GM10248 (cell line): ENCODE measurements at regions not wholly inside any gene's neighbourhood (a gene's known extent, or its start where the extent isn't known, plus 50 kb on each side); places are given as distances from the start of the nearest gene placed in this dataset.

Experiments used
- CTCF ChIA-PET: fragments of 300-600 bp; sonication (Branson Sonifier 250); formaldehyde crosslinking; extraction: SDS; loops from one replicate; lab custom pipeline; 2021; ENCODE audit warnings: antibody characterized with exemption; lab: Yijun Ruan, JAX
- POLR2A ChIA-PET: fragments of 350-650 bp; sonication (Branson Sonifier 250); formaldehyde crosslinking; extraction: SDS; loops from one replicate; lab custom pipeline; 2020; ENCODE audit warnings: antibody characterized with exemption; lab: Yijun Ruan, JAX
- DNase-seq: peaks from one replicate; pipeline ENCODE4 v3.0.0; 2012; ENCODE audit errors: extremely low spot score
- CTCF ChIP-seq: IDR thresholded peaks from 2 replicates; pipeline ENCODE4 v1.5.1; 2012; ENCODE audit warnings: mild to moderate bottlenecking, low read depth; ENCODE audit errors: extremely low read depth, missing control alignments, control extremely low read depth

- ChIA-PET CTCF (interaction anchor here (1.3 to 1.5 kb wide), 2 partner anchors 27 to 29 kb away, joined by 3 read pairs; no protein-coding TSS in a partner anchor), POLR2A (no interaction called here)
- TF ChIP-seq CTCF: no peak
- DNase-seq: no peak
These were observed 393.7 kb downstream of the FRK start for GRCh38 chr6:115666997-115667396.

- no peak for TF ChIP-seq CTCF
- ChIA-PET POLR2A (no interaction called here), CTCF (interaction anchor here (1.0 kb wide), 1 partner anchor 9 kb away, joined by 3 read pairs; no protein-coding TSS in a partner anchor)
- DNase-seq: no peak
These were observed 395.4 kb downstream of the FRK start for GRCh38 chr6:115665310-115665709.

DNA sequence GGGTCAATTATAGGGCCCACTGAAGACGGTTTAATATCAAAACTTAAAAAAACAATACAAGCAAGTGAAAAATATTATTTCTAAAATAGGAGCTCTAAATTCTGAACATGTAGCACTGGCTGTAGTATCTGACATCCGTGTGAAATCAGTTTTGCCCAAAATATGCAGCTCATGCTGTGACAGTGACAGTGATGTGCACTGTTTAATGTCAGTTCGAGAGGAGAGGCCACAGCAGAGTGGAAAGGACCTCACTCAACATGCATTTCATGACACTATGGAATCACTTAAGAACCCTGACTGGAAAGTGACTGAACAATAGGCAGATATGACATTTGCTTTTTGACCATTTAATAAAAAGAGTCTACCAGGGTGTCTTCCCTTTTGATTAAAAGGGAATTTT lies 397.0 kb downstream of the FRK start:
- no peak for TF ChIP-seq CTCF
- CTCF ChIA-PET: no interaction called here
- DNase-seq: no peak
- POLR2A ChIA-PET: no interaction called here

DNA sequence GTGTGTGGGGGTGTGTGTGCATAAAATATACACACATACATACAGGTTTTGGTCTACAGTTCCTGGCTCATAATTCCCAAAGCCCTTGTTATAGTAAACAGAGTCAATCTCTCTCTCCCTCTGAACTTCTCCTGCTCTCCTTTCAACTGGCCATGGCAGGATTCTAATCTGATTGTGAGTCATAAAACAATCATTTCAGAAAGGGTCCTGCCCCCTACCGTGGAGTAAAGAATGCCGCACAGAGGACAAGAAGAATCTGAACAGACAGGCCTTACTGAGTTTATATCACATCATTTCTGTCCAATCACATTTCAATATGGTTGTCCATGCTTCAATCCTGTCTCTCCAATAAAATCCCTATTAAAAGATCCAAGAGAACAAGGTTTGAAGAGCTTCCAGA lies 416.9 kb downstream of the FRK start:
- DNase-seq: no peak
- ChIA-PET POLR2A (no interaction called here), CTCF (interaction anchor here (1.4 kb wide), 1 partner anchor 36 kb away, joined by 5 read pairs; no protein-coding TSS in a partner anchor)
- TF ChIP-seq CTCF: no peak

GRCh38 chr6:115634887-115635286 lies 425.8 kb downstream of the FRK start:
- TF ChIP-seq CTCF: no peak
- CTCF ChIA-PET: no interaction called here
- DNase-seq: no peak
- POLR2A ChIA-PET: no interaction called here

DNA sequence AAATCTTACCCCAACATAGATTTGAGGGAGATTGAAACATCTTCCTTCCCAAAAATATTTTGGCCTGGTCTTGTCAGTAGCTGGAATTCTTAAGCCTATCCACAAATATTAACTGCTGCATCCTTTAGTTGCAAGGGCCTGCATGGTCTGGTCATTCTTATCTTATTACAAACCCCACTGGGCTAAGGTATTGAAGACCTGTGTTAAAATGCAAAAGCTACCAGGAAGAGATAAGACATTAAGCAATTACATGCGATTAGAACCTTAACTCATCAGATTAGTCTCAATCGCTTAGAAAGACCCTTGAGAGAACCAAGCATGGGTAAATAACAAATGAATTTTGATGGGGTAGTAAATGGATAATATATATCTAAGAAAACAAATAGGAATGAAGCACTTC lies 426.6 kb downstream of the FRK start:
- DNase-seq: no peak
- TF ChIP-seq CTCF: no peak
- ChIA-PET POLR2A (no interaction called here), CTCF (interaction anchor here (1.4 kb wide), 1 partner anchor 10 kb away, joined by 3 read pairs; no protein-coding TSS in a partner anchor)
